ENCODE measurements at regions not wholly inside any gene's neighbourhood (a gene's known extent, or its start where the extent isn't known, plus 50 kb on each side); places are given as distances from the start of the nearest gene placed in this dataset.

DNA sequence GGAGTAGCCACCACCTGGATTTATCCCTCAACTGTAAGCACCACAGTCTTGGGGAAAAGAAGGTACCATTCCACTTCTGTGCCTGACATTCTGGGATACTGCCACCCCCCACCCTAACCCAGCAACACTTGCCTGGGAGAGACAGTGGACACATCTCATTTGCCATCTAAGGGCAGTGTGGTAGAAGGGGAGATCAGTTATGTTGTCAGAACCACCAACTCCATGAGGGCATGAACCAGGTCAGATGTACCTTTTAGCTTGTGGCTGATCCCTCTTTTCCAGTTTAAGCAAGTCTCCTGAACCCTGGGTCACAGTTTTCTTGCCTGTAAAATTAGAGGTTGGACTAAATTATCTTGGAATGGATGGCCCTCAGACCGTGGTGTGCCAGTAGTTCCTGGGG lies 165.5 kb downstream of the SCP2D1 start:
- TF ChIP-seq, protein P1, sequence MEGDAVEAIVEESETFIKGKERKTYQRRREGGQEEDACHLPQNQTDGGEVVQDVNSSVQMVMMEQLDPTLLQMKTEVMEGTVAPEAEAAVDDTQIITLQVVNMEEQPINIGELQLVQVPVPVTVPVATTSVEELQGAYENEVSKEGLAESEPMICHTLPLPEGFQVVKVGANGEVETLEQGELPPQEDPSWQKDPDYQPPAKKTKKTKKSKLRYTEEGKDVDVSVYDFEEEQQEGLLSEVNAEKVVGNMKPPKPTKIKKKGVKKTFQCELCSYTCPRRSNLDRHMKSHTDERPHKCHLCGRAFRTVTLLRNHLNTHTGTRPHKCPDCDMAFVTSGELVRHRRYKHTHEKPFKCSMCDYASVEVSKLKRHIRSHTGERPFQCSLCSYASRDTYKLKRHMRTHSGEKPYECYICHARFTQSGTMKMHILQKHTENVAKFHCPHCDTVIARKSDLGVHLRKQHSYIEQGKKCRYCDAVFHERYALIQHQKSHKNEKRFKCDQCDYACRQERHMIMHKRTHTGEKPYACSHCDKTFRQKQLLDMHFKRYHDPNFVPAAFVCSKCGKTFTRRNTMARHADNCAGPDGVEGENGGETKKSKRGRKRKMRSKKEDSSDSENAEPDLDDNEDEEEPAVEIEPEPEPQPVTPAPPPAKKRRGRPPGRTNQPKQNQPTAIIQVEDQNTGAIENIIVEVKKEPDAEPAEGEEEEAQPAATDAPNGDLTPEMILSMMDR (IDR thresholded peaks at IDR 0.05; ENCODE audit: control extremely low read depth, extremely low read depth) = no peak
- Histone ChIP-seq H3K27me3 (ENCODE audit: control insufficient read depth in 3 of 3, insufficient read depth in 3 of 3, low read length in 2 of 3) (peaks cover 0 to 6% (median 0%) of the 10 kb centered on the region in 3 donors), H3K4me3 (no peak overlapping the region), H3K4me1 (ENCODE audit: control insufficient read depth in 5 of 5, insufficient read depth in 5 of 5, low read length in 5 of 5) (no peaks in the 10 kb centered on the region), H3K27ac (ENCODE audit: low read depth in 1 of 2, low read length in 1 of 2) (no peak overlapping the region), H3K9me3 (ENCODE audit: control insufficient read depth in 4 of 4, insufficient read depth in 3 of 4, low read length in 3 of 4) (no peaks in the 10 kb centered on the region), H3K36me3 (ENCODE audit: control insufficient read depth in 4 of 4, insufficient read depth in 4 of 4, low read length in 4 of 4) (no peaks in the 10 kb centered on the region), H3K9ac (ENCODE audit: insufficient read depth in 1 of 2, low read length in 2 of 2) (no peak overlapping the region)
- 63 to 84% methylated on average over 1 of the region's 1 CpG for WGBS, 2 donors
- no peak for DNase-seq
- ATAC-seq (ENCODE audit: insufficient read depth, low FRiP score) = no peak

DNA sequence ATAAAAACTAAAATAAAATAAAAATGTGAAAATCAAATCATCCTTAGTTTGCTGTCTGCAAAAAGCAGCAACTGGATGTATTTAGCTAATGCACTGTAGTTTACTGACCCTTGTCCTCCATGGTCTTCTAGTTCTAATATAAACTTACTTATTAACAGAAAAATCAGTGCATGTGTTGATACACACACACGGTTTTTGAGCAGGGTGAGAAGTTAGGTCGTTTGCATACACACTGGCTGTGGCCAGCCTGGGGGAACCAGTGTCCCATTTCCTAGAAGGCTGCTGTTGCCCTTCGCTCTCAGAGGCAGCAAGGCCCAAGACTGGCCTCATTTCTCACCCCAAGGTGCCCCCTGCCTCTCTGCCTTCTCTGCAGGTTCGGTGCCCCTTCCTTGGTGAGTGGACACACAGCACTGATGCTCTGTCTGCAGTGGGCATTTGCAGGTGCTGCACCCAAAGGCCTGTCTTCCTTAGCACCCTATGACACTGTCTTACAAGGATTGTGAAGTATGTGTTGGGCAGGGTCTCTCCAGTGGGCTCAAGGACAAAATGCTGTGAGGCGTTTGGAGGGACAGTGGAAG lies 168.5 kb downstream of the SCP2D1 start:
- Histone ChIP-seq H3K4me1 (ENCODE audit: control insufficient read depth in 5 of 5, insufficient read depth in 5 of 5, low read length in 5 of 5) (peaks cover 0 to 2% (median 0%) of the 10 kb centered on the region in 5 donors), H3K9me3 (ENCODE audit: control insufficient read depth in 4 of 4, insufficient read depth in 3 of 4, low read length in 3 of 4) (peaks cover 0 to 5% (median 0%) of the 10 kb centered on the region in 4 donors), H3K27me3 (ENCODE audit: control insufficient read depth in 3 of 3, insufficient read depth in 3 of 3, low read length in 2 of 3) (peaks cover 0 to 6% (median 0%) of the 10 kb centered on the region in 3 donors), H3K36me3 (ENCODE audit: control insufficient read depth in 4 of 4, insufficient read depth in 4 of 4, low read length in 4 of 4) (no peaks in the 10 kb centered on the region), H3K4me3 (no peak overlapping the region), H3K9ac (ENCODE audit: insufficient read depth in 1 of 2, low read length in 2 of 2) (no peak overlapping the region), H3K27ac (ENCODE audit: low read depth in 1 of 2, low read length in 1 of 2) (no peak overlapping the region)
- TF ChIP-seq, protein P1 (IDR thresholded peaks at IDR 0.05; ENCODE audit: control extremely low read depth, extremely low read depth) = no peak
- ATAC-seq (ENCODE audit: insufficient read depth, low FRiP score) (no peak), DNase-seq (no peak)
- 65 to 77% methylated on average over 5 of the region's 5 CpGs for WGBS, 2 donors

DNA sequence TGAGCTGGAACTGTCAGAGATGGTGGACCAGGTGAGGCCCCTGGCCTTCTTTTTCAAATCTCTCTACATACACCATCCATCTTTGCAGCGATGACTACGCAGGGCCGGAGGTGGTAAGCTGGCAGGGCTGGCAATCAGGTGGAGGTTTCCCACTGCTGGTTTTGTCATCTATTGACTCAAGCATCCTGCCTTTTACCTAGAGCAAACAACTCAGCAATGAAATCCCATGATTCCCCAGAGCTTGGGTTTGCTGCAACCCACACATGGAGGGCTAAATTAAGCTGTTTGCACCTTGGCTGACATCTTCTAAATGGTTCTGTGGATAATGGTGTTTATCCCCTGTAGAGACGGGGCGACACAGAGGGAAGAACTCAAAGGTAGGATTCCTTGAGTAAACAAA lies 170.2 kb downstream of the SCP2D1 start:
- Histone ChIP-seq H3K27ac (ENCODE audit: low read depth in 1 of 2, low read length in 1 of 2) (no peak overlapping the region), H3K4me1 (ENCODE audit: control insufficient read depth in 5 of 5, insufficient read depth in 5 of 5, low read length in 5 of 5) (peaks cover 0 to 2% (median 0%) of the 10 kb centered on the region in 5 donors), H3K9me3 (ENCODE audit: control insufficient read depth in 4 of 4, insufficient read depth in 3 of 4, low read length in 3 of 4) (peaks cover 0 to 5% (median 0%) of the 10 kb centered on the region in 4 donors), H3K36me3 (ENCODE audit: control insufficient read depth in 4 of 4, insufficient read depth in 4 of 4, low read length in 4 of 4) (no peaks in the 10 kb centered on the region), H3K9ac (ENCODE audit: insufficient read depth in 1 of 2, low read length in 2 of 2) (no peak overlapping the region), H3K27me3 (ENCODE audit: control insufficient read depth in 3 of 3, insufficient read depth in 3 of 3, low read length in 2 of 3) (peaks cover 0 to 3% (median 0%) of the 10 kb centered on the region in 3 donors), H3K4me3 (no peak overlapping the region)
- DNase-seq = no peak
- no peak for ATAC-seq (ENCODE audit: insufficient read depth, low FRiP score)
- TF ChIP-seq, protein P1 (IDR thresholded peaks at IDR 0.05; ENCODE audit: control extremely low read depth, extremely low read depth) = no peak
- 82 to 83% methylated on average over 5 of the region's 5 CpGs for WGBS, 2 donors
